IPS-18c (cell line): ENCODE measurements at regions not wholly inside any gene's neighbourhood (a gene's known extent, or its start where the extent isn't known, plus 50 kb on each side); places are given as distances from the start of the nearest gene placed in this dataset.

ENCODE experiments used
- H3K4me3 ChIP-seq: 2 replicates; pipeline ENCODE4 v1.7.0; 2013; ENCODE audit warnings: low read depth, mild to moderate bottlenecking, low read length, moderate library complexity; ENCODE audit not compliant: insufficient read depth
- H3K9me3 ChIP-seq: one replicate; pipeline ENCODE4 v1.6.1; 2013; ENCODE audit warnings: mild to moderate bottlenecking, low read length, moderate library complexity; ENCODE audit not compliant: control insufficient read depth, insufficient read depth

DNA sequence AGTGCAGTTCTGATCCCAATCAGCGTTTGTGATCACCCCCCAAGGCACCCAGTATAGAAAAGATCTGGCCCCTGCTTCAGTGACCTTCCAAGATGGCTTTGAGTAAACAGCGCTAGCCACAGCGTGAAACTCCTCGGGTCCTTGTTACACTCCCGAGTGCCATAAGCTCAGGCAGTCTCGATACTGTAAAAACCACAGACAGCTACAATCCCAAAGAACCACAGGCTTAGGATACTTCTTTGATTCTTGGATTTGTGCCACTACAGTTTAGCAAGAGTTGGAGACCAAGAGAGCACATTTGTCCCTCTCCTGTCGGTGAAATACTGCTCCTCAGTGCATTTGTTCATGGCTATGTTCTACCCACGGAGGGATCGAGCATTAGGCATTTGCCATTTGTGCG lies 352.5 kb upstream of the ZNF521 start:
- Histone ChIP-seq H3K4me3 (no peak overlapping the region), H3K9me3 (no peaks in the 10 kb centered on the region)

- no peaks in the 10 kb centered on the region for H3K9me3 ChIP-seq
Measured at GRCh38 chr18:25704071-25704470, 352.1 kb upstream of the ZNF521 start.

GRCh38 chr18:25701821-25702220 lies 349.9 kb upstream of the ZNF521 start:
- Histone ChIP-seq H3K4me3 (no peak overlapping the region), H3K9me3 (no peaks in the 10 kb centered on the region)

More at GRCh38 chr18:25704071-25704470, 352.1 kb upstream of the ZNF521 start:
- H3K4me3 ChIP-seq: no peak overlapping the region

DNA sequence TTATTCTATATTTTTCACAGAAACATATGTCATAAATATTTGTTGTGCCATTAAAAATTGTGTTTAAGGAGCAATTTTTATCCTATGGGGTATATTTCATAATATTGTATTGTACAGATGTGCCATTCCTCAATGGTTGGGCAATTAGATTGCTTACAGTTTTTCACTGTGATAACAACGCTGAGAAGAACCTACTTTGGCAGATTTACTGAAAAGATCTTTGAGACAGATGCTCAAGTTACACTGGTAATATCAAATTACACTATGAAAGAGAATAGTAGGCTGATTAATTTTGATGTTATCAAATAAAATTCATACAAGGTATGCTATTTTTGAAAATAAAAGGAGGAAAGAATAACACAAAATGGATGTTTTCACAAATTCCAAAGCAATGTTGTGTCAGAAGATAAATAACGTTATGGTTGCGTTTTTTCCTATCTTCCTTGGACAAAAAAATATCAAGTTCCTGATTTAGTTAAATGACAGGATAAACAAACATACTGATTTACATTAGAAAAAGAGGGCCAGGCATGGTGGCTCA lies 335.1 kb upstream of the ZNF521 start:
- H3K4me3 ChIP-seq: no peak overlapping the region
- H3K9me3 ChIP-seq: no peaks in the 10 kb centered on the region

DNA sequence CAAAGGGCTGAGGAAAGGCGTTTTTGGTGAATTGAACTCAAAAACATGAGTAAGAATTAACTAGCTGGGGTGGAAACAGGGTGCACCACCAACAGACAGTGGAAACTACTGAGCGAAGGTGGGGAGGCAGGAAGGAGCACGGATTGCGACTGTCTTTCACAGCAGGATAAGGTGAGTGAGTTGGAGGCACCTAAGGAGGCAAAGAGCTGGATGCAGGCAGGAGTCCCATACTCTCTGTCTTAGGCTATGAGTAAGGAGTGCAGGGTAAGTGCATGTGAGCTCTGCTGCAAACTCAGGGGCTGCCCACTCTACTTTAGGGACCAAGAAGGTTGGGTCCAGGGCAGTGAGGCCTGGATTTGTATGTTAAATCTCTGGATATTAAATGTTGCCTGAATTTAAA lies 333.1 kb upstream of the ZNF521 start:
- no peaks in the 10 kb centered on the region for H3K9me3 ChIP-seq
- no peak overlapping the region for H3K4me3 ChIP-seq

- Histone ChIP-seq H3K4me3 (no peak overlapping the region), H3K9me3 (no peaks in the 10 kb centered on the region)
Measured at GRCh38 chr18:25679491-25679890, 327.5 kb upstream of the ZNF521 start.

DNA sequence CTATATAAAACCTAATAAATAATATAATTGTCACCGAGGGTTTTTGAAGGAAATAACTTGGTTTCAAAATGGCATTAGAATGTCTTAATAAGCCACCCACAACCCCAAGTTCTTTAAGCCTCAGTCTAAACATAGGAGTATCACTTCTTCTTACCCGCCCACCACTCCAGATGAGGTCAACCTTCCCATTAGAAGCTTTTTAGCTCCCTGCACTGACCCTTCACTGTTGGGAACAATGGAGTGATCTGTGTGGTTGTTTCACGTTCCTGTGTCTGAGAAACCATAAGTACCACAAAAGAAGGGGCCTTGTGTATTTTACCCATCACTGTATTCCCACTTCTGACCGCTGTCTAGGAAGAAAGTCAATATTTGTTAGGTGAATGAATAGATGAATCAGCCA lies 326.3 kb upstream of the ZNF521 start:
- Histone ChIP-seq H3K9me3 (no peaks in the 10 kb centered on the region), H3K4me3 (no peak overlapping the region)

- Histone ChIP-seq H3K9me3 (no peaks in the 10 kb centered on the region), H3K4me3 (no peak overlapping the region)
Measured at GRCh38 chr18:25675123-25675850, 323.3 kb upstream of the ZNF521 start.

DNA sequence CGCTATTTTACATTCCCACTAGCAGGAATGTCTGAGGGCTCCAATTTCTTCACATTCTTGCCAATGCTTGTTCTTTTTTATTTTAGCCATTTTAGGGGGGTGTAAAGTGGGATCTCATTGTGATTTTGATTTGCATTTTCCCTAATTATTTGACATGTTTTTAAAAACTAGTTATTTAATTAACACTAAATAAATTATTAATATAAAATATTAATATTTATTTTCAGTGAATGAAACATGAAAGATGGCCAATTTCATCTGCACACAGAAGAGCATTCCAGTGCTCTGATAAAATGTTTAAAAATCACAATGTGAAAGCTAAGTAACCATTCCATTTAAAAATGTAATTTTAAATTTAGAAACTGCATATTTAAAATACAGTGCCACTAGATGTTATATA lies 322.2 kb upstream of the ZNF521 start:
- no peaks in the 10 kb centered on the region for H3K9me3 ChIP-seq
- H3K4me3 ChIP-seq: no peak overlapping the region

DNA sequence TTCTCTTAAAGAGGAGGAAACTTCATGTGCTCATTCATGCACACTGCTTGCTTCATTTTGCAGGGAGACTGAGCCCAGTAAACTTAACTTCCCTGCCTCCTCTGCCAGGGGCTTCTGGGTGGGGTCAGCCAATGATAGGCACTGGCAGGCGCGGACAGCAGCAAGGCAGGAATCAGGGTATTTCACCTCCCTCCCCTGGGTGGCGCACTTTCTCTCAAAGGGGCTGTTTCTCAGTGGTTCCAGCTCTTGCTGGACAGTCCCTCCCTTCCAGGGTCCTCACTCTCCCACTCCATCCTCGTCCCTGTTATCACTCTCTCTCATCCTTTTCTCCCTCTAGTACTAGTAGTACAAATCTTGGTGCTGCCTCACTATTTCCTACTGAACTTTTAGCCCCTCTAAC lies 320.5 kb upstream of the ZNF521 start:
- Histone ChIP-seq H3K9me3 (no peaks in the 10 kb centered on the region), H3K4me3 (no peak overlapping the region)

GRCh38 chr18:25669741-25670140 lies 317.8 kb upstream of the ZNF521 start:
- Histone ChIP-seq H3K4me3 (no peak overlapping the region), H3K9me3 (no peaks in the 10 kb centered on the region)

DNA sequence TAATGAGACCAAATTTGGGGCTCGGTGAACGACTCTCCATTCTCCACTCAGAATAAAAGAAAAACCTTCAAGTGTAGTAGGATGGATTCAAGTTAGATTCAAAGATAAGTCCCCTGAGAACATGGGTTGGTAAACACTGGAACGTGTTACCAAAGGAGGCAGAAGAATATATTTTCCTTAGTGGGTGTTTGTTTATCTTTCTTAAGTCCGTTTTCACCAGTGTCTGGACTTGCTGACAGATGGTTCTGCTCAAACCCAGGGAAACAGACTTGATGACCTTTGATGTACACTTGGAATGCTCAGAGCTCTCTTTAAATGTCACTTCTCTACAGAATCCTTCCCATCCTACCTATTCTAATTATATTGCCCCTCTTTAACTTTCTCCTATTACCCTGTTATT lies 310.3 kb upstream of the ZNF521 start:
- no peaks in the 10 kb centered on the region for H3K9me3 ChIP-seq
- H3K4me3 ChIP-seq: no peak overlapping the region

- Histone ChIP-seq H3K4me3 (no peak overlapping the region), H3K9me3 (no peaks in the 10 kb centered on the region)
Measured at GRCh38 chr18:25661831-25662230, 309.9 kb upstream of the ZNF521 start.

DNA sequence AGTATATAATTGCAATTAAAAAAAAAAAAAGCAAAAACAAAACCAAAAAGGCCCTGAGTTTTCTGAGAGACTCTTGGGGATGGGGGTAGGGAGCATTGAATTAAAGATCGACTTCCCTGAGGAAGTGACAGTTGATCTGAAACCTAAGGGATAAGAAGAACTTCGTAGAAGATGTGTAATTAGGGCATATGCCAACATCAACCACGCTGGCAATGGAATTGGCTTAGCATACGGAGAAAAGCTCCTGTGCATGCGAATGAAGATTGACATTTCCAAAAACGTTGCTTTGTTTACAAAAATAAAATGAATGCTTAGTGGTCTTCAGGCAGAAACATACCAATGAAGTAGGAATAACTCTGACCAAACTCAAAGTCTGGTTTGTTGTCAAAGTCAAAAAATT lies 307.6 kb upstream of the ZNF521 start:
- no peaks in the 10 kb centered on the region for H3K9me3 ChIP-seq
- no peak overlapping the region for H3K4me3 ChIP-seq

GRCh38 chr18:25658476-25658875 lies 306.5 kb upstream of the ZNF521 start:
- Histone ChIP-seq H3K9me3 (no peaks in the 10 kb centered on the region), H3K4me3 (no peak overlapping the region)

- Histone ChIP-seq H3K9me3 (no peaks in the 10 kb centered on the region), H3K4me3 (no peak overlapping the region)
Measured at GRCh38 chr18:25651553-25651952, 299.6 kb upstream of the ZNF521 start.

GRCh38 chr18:25650201-25650941 lies 298.4 kb upstream of the ZNF521 start:
- H3K9me3 ChIP-seq: no peaks in the 10 kb centered on the region
- no peak overlapping the region for H3K4me3 ChIP-seq

GRCh38 chr18:25648716-25649260 lies 296.8 kb upstream of the ZNF521 start:
- H3K9me3 ChIP-seq: no peaks in the 10 kb centered on the region
- H3K4me3 ChIP-seq: no peak overlapping the region
